ENCODE measurements at regions not wholly inside any gene's neighbourhood (a gene's known extent, or its start where the extent isn't known, plus 50 kb on each side); places are given as distances from the start of the nearest gene placed in this dataset.

DNA sequence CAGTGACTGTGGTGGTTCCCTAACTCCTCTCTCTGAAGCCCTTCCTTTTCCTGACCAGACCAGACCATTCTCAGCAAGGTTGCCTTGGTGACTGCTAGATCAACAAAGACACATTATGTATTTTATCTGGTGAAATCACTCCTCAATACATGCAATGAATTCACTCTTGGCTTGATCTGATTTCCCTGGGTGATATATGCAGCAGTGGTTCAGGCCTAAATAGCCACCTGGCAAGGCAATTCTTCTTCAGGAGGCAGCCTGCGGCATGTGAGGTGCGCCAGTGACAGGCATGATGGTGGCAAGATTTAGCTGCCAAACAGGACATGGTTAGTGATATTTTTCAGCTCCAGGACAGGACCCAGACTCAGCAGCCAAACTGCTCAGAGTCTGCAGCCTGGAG lies 350.3 kb upstream of the CCDC196 start:
- TF ChIP-seq, protein P1, sequence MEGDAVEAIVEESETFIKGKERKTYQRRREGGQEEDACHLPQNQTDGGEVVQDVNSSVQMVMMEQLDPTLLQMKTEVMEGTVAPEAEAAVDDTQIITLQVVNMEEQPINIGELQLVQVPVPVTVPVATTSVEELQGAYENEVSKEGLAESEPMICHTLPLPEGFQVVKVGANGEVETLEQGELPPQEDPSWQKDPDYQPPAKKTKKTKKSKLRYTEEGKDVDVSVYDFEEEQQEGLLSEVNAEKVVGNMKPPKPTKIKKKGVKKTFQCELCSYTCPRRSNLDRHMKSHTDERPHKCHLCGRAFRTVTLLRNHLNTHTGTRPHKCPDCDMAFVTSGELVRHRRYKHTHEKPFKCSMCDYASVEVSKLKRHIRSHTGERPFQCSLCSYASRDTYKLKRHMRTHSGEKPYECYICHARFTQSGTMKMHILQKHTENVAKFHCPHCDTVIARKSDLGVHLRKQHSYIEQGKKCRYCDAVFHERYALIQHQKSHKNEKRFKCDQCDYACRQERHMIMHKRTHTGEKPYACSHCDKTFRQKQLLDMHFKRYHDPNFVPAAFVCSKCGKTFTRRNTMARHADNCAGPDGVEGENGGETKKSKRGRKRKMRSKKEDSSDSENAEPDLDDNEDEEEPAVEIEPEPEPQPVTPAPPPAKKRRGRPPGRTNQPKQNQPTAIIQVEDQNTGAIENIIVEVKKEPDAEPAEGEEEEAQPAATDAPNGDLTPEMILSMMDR (IDR thresholded peaks at IDR 0.05 in 2 of 3, conservative IDR thresholded peaks at IDR 0.05 in 1 of 3; ENCODE audit: control insufficient read depth in 2 of 3, extremely low read depth in 1 of 3, insufficient read depth in 1 of 3, low read depth in 3 of 3, low read length in 3 of 3) = no peak
- TF ChIP-seq RELA (IDR thresholded peaks at IDR 0.05; ENCODE audit: borderline replicate concordance, partially characterized antibody) = no peak
- no peak for TF ChIP-seq EZH2 (IDR thresholded peaks at IDR 0.05; ENCODE audit: borderline replicate concordance, control insufficient read depth, low read depth, low read length)
- no peak for TF ChIP-seq MTA2 (IDR thresholded peaks at IDR 0.05; ENCODE audit: low read depth)

Data from GM12878 (cell line).